DMS 273 (cell line): ENCODE measurements at regions not wholly inside any gene's neighbourhood (a gene's known extent, or its start where the extent isn't known, plus 50 kb on each side); places are given as distances from the start of the nearest gene placed in this dataset.

ENCODE experiments used
- DNase-seq: peaks from one replicate; lab custom pipeline; 2025; ENCODE audit not compliant: unreplicated experiment; lab: John Stamatoyannopoulos, UW

GRCh38 chr11:115893461-115894099 is 389.4 kb upstream of the CADM1 start:
- DNase-seq = no peak

GRCh38 chr11:115892016-115892415 is 387.8 kb upstream of the CADM1 start:
- no peak for DNase-seq

GRCh38 chr11:115891581-115891980 is 387.4 kb upstream of the CADM1 start:
- no peak for DNase-seq

- no peak for DNase-seq
Observed at GRCh38 chr11:115890500-115890899, 386.3 kb upstream of the CADM1 start.

- DNase-seq = no peak
Observed at GRCh38 chr11:115889712-115890111, 385.5 kb upstream of the CADM1 start.

- DNase-seq = no peak
Observed at GRCh38 chr11:115887727-115888126, 383.5 kb upstream of the CADM1 start.

- DNase-seq = no peak
Observed at GRCh38 chr11:115887316-115887715, 383.1 kb upstream of the CADM1 start.

- DNase-seq = no peak
Observed at GRCh38 chr11:115886422-115886733, 382.2 kb upstream of the CADM1 start.

GRCh38 chr11:115885535-115886421 is 381.6 kb upstream of the CADM1 start:
- DNase-seq = no peak

GRCh38 chr11:115884800-115885534 is 380.8 kb upstream of the CADM1 start:
- DNase-seq = no peak

- DNase-seq = no peak
Observed at GRCh38 chr11:115874843-115875242, 370.6 kb upstream of the CADM1 start.

- no peak for DNase-seq
Observed at GRCh38 chr11:115873813-115874212, 369.6 kb upstream of the CADM1 start.

- no peak for DNase-seq
Observed at GRCh38 chr11:115872416-115872815, 368.2 kb upstream of the CADM1 start.

- DNase-seq = no peak
Observed at GRCh38 chr11:115871161-115871760, 367.0 kb upstream of the CADM1 start.

GRCh38 chr11:115869780-115870431 is 365.7 kb upstream of the CADM1 start:
- peak; percentile 84 for DNase-seq

- DNase-seq = no peak
Observed at GRCh38 chr11:115869131-115869530, 364.9 kb upstream of the CADM1 start.

GRCh38 chr11:115860246-115860645 is 356.0 kb upstream of the CADM1 start:
- DNase-seq = no peak

- peak; percentile 83 for DNase-seq
Observed at GRCh38 chr11:115848611-115849010, 344.4 kb upstream of the CADM1 start.

- DNase-seq = peak; percentile 35
Observed at GRCh38 chr11:115848080-115848479, 343.9 kb upstream of the CADM1 start.

GRCh38 chr11:115845872-115846271 is 341.7 kb upstream of the CADM1 start:
- DNase-seq = peak; percentile 27

GRCh38 chr11:115843685-115844084 is 339.5 kb upstream of the CADM1 start:
- no peak for DNase-seq
